ENCODE measurements at regions not wholly inside any gene's neighbourhood (a gene's known extent, or its start where the extent isn't known, plus 50 kb on each side); places are given as distances from the start of the nearest gene placed in this dataset.

DNA sequence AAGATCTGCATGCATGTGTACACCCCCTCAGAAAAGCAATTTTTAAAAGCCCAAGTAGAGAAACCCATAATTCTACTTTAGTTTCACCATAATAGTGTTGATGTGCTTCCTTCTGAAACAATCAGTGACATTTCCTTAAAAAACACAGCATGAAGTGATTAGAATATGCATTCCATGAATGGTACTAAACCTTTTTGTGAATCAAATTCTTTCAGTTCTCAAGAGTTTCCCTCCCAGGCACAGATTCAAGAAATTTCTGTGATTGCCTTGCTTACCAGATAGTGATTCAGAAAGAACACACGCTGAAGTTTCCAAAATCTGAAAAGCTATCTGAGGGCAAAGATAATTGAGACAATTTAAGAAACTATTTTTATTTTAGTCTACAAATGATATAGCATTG lies 136.4 kb upstream of the ADGRL2 start (continued):
- TF ChIP-seq KDM5A (IDR thresholded peaks at IDR 0.05; ENCODE audit: low read length) (no peak), SRF (IDR thresholded peaks at IDR 0.05; ENCODE audit: low read depth, low read length) (no peak)

Measured in H1 (cell line).